ENCODE measurements at regions not wholly inside any gene's neighbourhood (a gene's known extent, or its start where the extent isn't known, plus 50 kb on each side); places are given as distances from the start of the nearest gene placed in this dataset.
A peak's percentile ranks its signal among the peaks of the same experiment; 100 is the strongest.
"Not testable (repeated sequence)": the region's sequence is repeated elsewhere in the genome, so short reads cannot be mapped to it uniquely, and the experiment has no call there.

DNA sequence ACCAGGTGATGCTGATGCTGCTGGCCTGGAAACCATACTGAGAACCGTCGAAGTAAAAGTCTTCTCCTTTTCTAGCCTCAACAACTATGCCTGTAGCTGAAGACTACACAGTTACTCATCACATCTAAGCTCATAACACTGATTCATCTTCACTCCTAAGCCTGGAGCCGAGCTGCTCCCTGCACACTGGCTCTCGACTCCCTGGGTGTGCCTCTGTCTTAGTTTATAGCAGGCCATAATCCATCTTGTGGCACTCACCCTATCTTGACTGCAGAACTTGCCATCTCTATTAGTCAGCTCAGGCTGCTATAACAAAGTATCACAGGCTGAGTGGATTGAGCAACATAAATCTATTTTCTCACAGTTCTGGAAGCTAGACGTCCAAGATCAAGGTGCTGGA is 191.0 kb downstream of the UNC5CL start:
- Histone ChIP-seq H3K36me3 (ENCODE audit: control insufficient read depth, insufficient read depth, low read length) (no peaks in the 10 kb centered on the region), H3K4me3 (ENCODE audit: low read length) (no peak overlapping the region), H3K27me3 (ENCODE audit: control insufficient read depth, insufficient read depth, low read length) (no peaks in the 10 kb centered on the region), H3K9me3 (ENCODE audit: control insufficient read depth, low read depth, low read length) (no peaks in the 10 kb centered on the region), H3K4me1 (ENCODE audit: control insufficient read depth, insufficient read depth, low read length) (no peaks in the 10 kb centered on the region), H3K27ac (ENCODE audit: low read length) (no peak overlapping the region)
- WGBS (ENCODE audit: insufficient coverage, low lambda C conversion rate) = no CpG with 5 or more reads among the region's 5 CpGs
- DNase-seq = peak in 1 of 2 donors; percentile 26

DNA sequence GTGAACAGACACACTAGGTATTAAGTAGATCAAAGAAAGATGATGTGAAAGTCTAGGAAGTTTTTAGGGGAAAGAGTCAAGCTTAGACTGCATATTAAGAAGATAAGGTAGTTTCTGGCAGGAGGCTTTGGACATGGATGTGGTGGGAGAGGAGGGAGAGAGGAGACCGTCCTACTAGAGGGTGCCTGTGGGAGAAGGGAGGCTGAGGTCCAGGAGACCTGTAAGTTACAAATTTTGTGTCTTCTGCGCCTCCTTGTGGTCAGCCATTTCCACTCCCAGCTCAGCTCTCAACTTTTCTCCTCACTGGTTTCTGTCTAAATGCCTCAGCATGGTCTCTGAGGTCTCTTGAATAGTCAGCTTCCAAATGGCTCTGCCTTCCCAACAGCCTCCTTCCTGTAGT is 193.5 kb downstream of the UNC5CL start:
- Histone ChIP-seq H3K4me3 (ENCODE audit: low read length) (no peak overlapping the region), H3K36me3 (ENCODE audit: control insufficient read depth, insufficient read depth, low read length) (no peaks in the 10 kb centered on the region), H3K27ac (ENCODE audit: low read length) (no peak overlapping the region), H3K4me1 (ENCODE audit: control insufficient read depth, insufficient read depth, low read length) (no peaks in the 10 kb centered on the region), H3K27me3 (ENCODE audit: control insufficient read depth, insufficient read depth, low read length) (no peaks in the 10 kb centered on the region), H3K9me3 (ENCODE audit: control insufficient read depth, low read depth, low read length) (no peaks in the 10 kb centered on the region)
- peak; percentile 22 to 25 for DNase-seq
- no CpG with 5 or more reads among the region's 2 CpGs for WGBS (ENCODE audit: insufficient coverage, low lambda C conversion rate)

GRCh38 chr6:40844246-40844645 is 194.8 kb downstream of the UNC5CL start:
- H3K9me3 ChIP-seq (ENCODE audit: control insufficient read depth, low read depth, low read length) = no peaks in the 10 kb centered on the region
- WGBS (ENCODE audit: insufficient coverage, low lambda C conversion rate) = no CpG with 5 or more reads among the region's 1 CpG
- DNase-seq = no peak
- no peaks in the 10 kb centered on the region for H3K4me1 ChIP-seq (ENCODE audit: control insufficient read depth, insufficient read depth, low read length)
- no peak overlapping the region for H3K27ac ChIP-seq (ENCODE audit: low read length)
- peaks cover 3% of the 10 kb centered on the region for H3K27me3 ChIP-seq (ENCODE audit: control insufficient read depth, insufficient read depth, low read length)
- H3K4me3 ChIP-seq (ENCODE audit: low read length) = no peak overlapping the region
- no peaks in the 10 kb centered on the region for H3K36me3 ChIP-seq (ENCODE audit: control insufficient read depth, insufficient read depth, low read length)

DNA sequence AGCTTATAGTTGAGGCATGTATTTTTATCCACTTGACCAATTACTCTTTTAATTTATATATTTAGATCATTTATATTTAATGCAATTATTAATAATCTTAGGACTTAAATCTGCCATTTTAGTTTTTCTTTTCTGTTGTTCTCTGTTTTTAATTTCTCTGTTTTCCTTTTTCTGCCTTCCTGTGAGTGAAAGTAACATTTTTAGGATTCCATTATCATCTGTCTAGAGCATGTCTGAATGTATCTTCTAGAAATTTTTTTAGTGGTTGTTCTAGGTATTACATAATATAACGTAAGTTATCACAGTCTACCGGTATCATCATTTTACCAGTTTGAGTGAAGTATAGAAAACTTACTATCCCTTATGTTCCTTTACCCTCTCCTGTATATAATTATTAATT is 197.3 kb downstream of the UNC5CL start:
- 100% methylated on average over 1 of the region's 2 CpGs for WGBS (ENCODE audit: insufficient coverage, low lambda C conversion rate)
- no peak for DNase-seq
- H3K4me1 ChIP-seq (ENCODE audit: control insufficient read depth, insufficient read depth, low read length) = no peaks in the 10 kb centered on the region
- H3K36me3 ChIP-seq (ENCODE audit: control insufficient read depth, insufficient read depth, low read length) = no peaks in the 10 kb centered on the region
- H3K27me3 ChIP-seq (ENCODE audit: control insufficient read depth, insufficient read depth, low read length) = peaks cover 9% of the 10 kb centered on the region
- no peaks in the 10 kb centered on the region for H3K9me3 ChIP-seq (ENCODE audit: control insufficient read depth, low read depth, low read length)
- no peak overlapping the region for H3K27ac ChIP-seq (ENCODE audit: low read length)
- H3K4me3 ChIP-seq (ENCODE audit: low read length) = no peak overlapping the region

- Histone ChIP-seq H3K27me3 (ENCODE audit: control insufficient read depth, insufficient read depth, low read length) (peaks cover 5% of the 10 kb centered on the region), H3K36me3 (ENCODE audit: control insufficient read depth, insufficient read depth, low read length) (no peaks in the 10 kb centered on the region), H3K4me3 (ENCODE audit: low read length) (no peak overlapping the region), H3K27ac (ENCODE audit: low read length) (no peak overlapping the region), H3K4me1 (ENCODE audit: control insufficient read depth, insufficient read depth, low read length) (no peaks in the 10 kb centered on the region), H3K9me3 (ENCODE audit: control insufficient read depth, low read depth, low read length) (no peaks in the 10 kb centered on the region)
- DNase-seq = no peak
- WGBS (ENCODE audit: insufficient coverage, low lambda C conversion rate) = no CpG with 5 or more reads among the region's 4 CpGs
Observed at GRCh38 chr6:40832691-40833090, 206.3 kb downstream of the UNC5CL start.

DNA sequence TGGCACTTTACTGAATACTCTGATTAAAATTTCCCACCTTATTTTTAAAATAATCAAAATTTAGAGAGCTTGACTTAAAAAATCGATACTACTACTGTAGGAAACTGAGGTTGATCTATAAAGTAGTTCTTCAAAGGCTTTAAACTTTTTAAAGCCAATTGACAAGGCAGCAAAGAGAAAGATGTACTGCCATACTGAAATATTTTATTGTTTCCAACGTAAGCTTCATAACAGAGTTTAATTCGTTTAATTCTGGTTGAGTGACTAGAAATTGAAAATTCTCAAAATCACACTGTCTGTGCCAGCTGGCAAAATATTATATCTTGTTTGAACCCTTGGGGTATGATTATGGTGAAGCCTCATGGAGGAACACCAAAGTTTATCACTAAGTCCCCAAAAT is 207.6 kb downstream of the UNC5CL start:
- WGBS (ENCODE audit: insufficient coverage, low lambda C conversion rate) = 89% methylated on average over 1 of the region's 3 CpGs
- Histone ChIP-seq H3K27me3 (ENCODE audit: control insufficient read depth, insufficient read depth, low read length) (peaks cover 2% of the 10 kb centered on the region), H3K27ac (ENCODE audit: low read length) (no peak overlapping the region), H3K4me3 (ENCODE audit: low read length) (no peak overlapping the region), H3K36me3 (ENCODE audit: control insufficient read depth, insufficient read depth, low read length) (no peaks in the 10 kb centered on the region), H3K4me1 (ENCODE audit: control insufficient read depth, insufficient read depth, low read length) (no peaks in the 10 kb centered on the region), H3K9me3 (ENCODE audit: control insufficient read depth, low read depth, low read length) (no peaks in the 10 kb centered on the region)
- no peak for DNase-seq

- Histone ChIP-seq H3K4me3 (ENCODE audit: low read length) (no peak overlapping the region), H3K4me1 (ENCODE audit: control insufficient read depth, insufficient read depth, low read length) (no peaks in the 10 kb centered on the region), H3K27me3 (ENCODE audit: control insufficient read depth, insufficient read depth, low read length) (no peaks in the 10 kb centered on the region), H3K27ac (ENCODE audit: low read length) (no peak overlapping the region), H3K36me3 (ENCODE audit: control insufficient read depth, insufficient read depth, low read length) (no peaks in the 10 kb centered on the region), H3K9me3 (ENCODE audit: control insufficient read depth, low read depth, low read length) (no peaks in the 10 kb centered on the region)
- WGBS (ENCODE audit: insufficient coverage, low lambda C conversion rate) = no CpG with 5 or more reads among the region's 2 CpGs
- no peak for DNase-seq
Observed at GRCh38 chr6:40825102-40825501, 213.9 kb downstream of the UNC5CL start.

DNA sequence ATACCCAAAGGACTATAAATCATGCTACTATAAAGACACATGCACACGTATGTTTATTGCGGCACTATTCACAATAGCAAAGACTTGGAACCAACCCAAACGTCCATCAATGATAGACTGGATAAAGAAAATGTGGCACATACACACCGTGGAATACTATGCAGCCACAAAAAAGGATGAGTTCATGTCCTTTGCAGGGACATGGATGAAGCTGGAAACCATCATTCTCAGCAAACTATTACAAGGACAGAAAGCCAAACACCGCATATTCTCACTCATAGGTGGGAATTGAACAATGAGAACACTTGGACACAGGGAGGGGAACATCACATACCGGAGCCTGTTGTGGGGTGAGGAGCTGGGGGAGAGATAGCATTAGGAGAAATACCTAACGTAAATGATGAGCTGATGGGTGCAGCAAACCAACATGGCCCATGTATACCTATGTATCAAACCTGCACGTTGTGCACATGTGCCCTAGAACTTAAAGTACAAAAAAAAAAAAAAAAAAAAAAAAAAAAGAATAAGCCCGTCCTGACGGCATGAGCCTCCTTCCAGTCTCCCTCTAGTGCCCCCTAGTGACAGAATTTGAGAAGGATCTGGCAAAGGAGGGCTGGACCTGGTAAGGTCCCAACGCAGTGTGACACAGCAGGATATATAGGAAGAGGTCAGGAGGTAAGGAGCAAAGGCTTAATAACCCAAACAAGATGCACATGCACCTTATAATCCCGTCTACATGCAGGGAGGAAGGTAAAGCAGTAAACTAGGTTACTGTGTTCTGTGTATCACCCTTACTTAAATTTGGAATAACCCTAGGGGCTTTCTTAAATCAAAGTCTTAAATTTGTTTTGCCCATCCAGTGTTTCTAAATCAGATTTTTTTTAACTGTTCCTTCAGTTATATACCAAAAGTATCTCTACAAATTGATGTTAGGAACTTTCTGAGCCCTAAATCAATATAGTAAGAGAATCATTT is 214.8 kb downstream of the UNC5CL start:
- H3K27me3 ChIP-seq (ENCODE audit: control insufficient read depth, insufficient read depth, low read length); H3K4me3 ChIP-seq (ENCODE audit: low read length); H3K36me3 ChIP-seq (ENCODE audit: control insufficient read depth, insufficient read depth, low read length); H3K27ac ChIP-seq (ENCODE audit: low read length); H3K9me3 ChIP-seq (ENCODE audit: control insufficient read depth, low read depth, low read length); H3K4me1 ChIP-seq (ENCODE audit: control insufficient read depth, insufficient read depth, low read length): not testable (repeated sequence)
- WGBS (ENCODE audit: insufficient coverage, low lambda C conversion rate) = 0% methylated on average over 1 of the region's 12 CpGs
- DNase-seq = peak; percentile 59 to 69

- Histone ChIP-seq H3K9me3 (ENCODE audit: control insufficient read depth, low read depth, low read length) (no peaks in the 10 kb centered on the region), H3K27me3 (ENCODE audit: control insufficient read depth, insufficient read depth, low read length) (no peaks in the 10 kb centered on the region), H3K4me3 (ENCODE audit: low read length) (no peak overlapping the region), H3K27ac (ENCODE audit: low read length) (no peak overlapping the region), H3K36me3 (ENCODE audit: control insufficient read depth, insufficient read depth, low read length) (no peaks in the 10 kb centered on the region), H3K4me1 (ENCODE audit: control insufficient read depth, insufficient read depth, low read length) (no peaks in the 10 kb centered on the region)
- WGBS (ENCODE audit: insufficient coverage, low lambda C conversion rate) = 33% methylated on average over 1 of the region's 4 CpGs
- peak in 1 of 2 donors; percentile 6 for DNase-seq
Observed at GRCh38 chr6:40822619-40823018, 216.4 kb downstream of the UNC5CL start.

DNA sequence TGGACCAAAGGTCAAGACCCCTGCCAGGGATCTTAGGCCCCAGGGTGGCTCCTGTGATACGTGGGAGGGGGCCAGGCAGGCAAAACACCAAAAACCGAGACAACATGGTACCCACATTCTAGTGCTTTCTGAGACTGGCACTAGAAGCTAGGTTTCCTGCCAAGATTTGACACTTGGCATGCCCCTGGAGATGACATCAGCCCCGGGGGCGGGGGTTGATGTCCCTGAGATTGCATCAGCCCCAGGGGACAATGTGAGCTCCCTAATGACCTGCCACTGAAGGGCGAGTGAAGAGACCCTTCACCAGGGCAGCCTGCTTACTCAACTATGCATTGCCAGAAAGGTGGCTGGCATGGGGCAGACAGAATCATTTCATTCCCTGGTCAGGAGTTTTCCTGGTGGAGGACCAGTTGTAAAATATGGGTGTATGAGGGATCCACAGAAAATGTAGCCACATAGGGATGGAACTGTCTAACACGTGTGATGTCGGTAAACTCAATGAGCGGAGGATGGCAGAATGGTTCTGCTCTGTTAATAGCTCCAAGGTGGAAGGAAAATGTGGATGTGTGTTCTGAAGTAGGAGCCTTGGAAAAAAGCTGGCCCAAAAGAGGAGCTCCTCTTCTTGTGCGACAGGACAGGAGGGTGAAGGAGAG is 219.7 kb downstream of the UNC5CL start:
- Histone ChIP-seq H3K27me3 (ENCODE audit: control insufficient read depth, insufficient read depth, low read length) (no peaks in the 10 kb centered on the region), H3K9me3 (ENCODE audit: control insufficient read depth, low read depth, low read length) (no peaks in the 10 kb centered on the region), H3K4me1 (ENCODE audit: control insufficient read depth, insufficient read depth, low read length) (no peaks in the 10 kb centered on the region), H3K27ac (ENCODE audit: low read length) (no peak overlapping the region), H3K36me3 (ENCODE audit: control insufficient read depth, insufficient read depth, low read length) (no peaks in the 10 kb centered on the region), H3K4me3 (ENCODE audit: low read length) (no peak overlapping the region)
- no peak for DNase-seq
- WGBS (ENCODE audit: insufficient coverage, low lambda C conversion rate) = 100% methylated on average over 1 of the region's 9 CpGs
